ENCODE measurements at regions not wholly inside any gene's neighbourhood (a gene's known extent, or its start where the extent isn't known, plus 50 kb on each side); places are given as distances from the start of the nearest gene placed in this dataset.

GRCh38 chr5:56366986-56367385, 133.9 kb upstream of the ANKRD55 start:
- no peak for DNase-seq

- DNase-seq = no peak
Observed at GRCh38 chr5:56361398-56361797, 128.3 kb upstream of the ANKRD55 start.

GRCh38 chr5:56360816-56361215, 127.7 kb upstream of the ANKRD55 start:
- no peak for DNase-seq

DNA sequence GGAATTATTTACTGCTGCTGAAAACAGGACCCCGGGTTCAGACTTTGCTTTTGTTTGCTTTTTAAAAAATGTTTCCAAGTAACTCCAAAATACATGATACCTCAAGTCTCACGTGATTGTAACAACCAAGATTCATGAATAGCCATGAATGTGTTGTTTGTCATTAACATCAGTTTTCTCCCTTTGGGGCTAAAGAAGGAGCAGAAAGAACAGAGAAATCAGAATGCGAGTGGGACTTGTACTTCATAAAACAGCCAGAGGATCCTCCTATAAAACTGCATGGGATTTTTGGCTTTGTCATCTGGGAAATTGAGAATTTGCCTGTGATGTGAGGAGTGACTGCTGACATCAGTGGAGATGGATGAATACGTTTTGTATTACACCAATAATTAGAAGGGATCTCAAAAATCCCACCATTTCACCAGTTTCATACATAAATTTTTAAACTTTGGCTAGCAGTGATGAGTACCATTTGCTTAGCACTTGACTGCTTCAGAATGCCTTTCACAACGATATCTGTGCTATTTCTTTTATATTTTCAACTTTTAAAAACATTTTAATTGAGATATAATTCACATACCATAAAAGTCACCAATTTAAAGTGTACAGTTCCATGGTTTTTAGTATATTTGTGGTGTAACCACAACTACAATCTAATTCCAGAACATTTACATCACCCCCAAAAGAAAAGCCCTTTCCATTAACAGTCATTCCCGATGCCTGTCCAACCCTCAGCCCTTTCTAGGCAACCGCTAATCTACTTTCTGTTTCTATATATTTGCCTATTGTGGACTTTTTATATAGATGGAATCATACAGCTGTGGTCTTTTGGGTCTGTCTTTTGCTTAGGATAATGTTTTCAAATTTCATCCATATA, 126.9 kb upstream of the ANKRD55 start:
- DNase-seq = no peak

DNA sequence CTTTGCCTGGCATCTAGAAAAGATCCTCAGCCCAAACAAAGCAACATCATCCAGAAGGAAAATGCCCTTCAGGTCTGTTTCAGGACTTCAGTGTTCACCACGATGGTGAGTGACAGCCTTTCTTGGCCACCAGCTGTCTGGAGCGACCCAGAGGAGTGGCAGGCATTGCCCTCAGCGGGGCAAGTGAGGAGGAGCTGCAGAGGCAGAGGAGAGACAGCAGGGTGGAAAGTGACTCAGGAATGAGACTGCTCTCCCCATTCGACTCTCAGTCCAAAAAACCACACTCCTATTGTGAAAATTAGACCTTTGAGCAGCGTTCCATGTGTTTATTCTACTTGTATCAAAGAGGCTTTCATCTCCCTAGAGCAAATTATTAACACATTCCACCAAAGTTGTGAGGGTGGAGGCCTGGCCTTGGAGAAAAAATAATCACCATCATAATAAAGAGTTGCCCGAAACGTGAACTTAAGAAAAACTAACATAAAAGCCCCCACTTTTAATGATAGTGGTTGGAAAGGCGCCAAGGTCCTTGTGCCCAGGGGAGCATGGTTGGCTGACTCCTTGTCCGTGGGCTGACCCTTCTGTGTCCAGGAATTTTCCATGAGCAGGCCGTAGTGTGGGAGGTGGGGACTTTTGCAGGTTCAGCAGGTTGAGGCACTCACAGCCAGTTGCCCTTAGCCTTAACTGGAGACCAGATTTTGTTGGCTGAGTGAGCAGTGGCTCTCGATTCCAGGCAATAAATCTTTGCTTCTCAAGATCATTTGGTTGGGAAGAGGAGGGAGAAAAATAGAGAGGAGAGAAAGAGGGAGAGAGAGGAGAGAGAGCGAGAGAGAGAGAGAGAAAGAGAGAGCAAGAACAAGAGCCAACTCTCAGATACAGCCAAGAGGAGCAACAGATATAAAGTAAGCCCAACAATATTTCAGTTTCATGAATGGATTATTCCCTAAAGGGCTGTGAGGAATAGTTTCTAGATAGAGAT, 125.9 kb upstream of the ANKRD55 start:
- DNase-seq = no peak

- DNase-seq = no peak
Observed at GRCh38 chr5:56358046-56358445, 124.9 kb upstream of the ANKRD55 start.

DNA sequence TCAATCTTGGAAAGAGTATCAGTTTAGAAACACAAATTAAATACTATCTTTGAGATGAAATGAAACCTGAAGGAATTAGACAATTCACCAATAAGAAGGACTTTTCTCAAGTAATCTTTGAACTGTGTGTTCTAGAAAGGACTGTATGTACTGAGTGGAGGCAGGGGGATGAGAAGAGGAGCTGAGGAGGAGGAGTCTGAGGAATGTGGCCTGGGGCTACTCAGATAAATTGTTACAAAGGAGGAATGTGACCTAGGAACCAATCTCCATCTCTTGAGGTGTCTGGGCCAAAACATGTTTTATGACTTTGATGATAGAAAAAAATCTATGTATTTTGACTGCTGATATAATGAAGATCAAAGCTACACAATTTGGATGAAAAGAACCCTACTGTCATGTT, 124.3 kb upstream of the ANKRD55 start:
- no peak for DNase-seq

GRCh38 chr5:56356836-56357160, 123.7 kb upstream of the ANKRD55 start:
- DNase-seq = no peak

GRCh38 chr5:56356121-56356835, 123.1 kb upstream of the ANKRD55 start:
- DNase-seq = no peak

GRCh38 chr5:56354836-56355235, 121.7 kb upstream of the ANKRD55 start:
- no peak for DNase-seq

GRCh38 chr5:56352808-56353590, 119.9 kb upstream of the ANKRD55 start:
- no peak for DNase-seq

- no peak for DNase-seq
Observed at GRCh38 chr5:56350597-56351170, 117.6 kb upstream of the ANKRD55 start.

- no peak for DNase-seq
Observed at GRCh38 chr5:56350011-56350596, 117.0 kb upstream of the ANKRD55 start.

GRCh38 chr5:56349461-56349860, 116.3 kb upstream of the ANKRD55 start:
- DNase-seq = no peak

GRCh38 chr5:56346741-56347535, 113.8 kb upstream of the ANKRD55 start:
- no peak for DNase-seq

GRCh38 chr5:56346044-56346710, 113.0 kb upstream of the ANKRD55 start:
- DNase-seq = no peak

DNA sequence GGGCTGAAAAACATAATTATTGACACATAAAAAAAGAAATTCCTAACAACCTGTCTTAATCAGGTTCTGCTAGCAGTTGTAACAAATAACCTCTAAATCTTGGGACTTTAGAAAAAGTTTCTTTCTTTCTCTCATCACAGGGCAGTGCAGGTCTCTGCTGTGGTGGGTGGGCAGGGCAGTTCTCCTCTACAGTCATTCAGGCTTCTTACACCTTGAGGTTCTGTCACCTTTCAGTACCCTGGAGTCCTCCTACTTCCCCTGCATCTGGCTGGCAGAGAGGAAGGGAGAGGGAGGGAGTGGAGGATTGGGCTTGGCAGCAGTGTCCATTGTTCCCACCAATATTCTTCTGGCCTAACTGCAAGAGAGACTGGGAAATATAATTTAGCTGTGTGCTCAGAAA, 112.2 kb upstream of the ANKRD55 start:
- no peak for DNase-seq

GRCh38 chr5:56344594-56344993, 111.5 kb upstream of the ANKRD55 start:
- no peak for DNase-seq

- DNase-seq = no peak
Observed at GRCh38 chr5:56343988-56344387, 110.9 kb upstream of the ANKRD55 start.

- DNase-seq = no peak
Observed at GRCh38 chr5:56342616-56343015, 109.5 kb upstream of the ANKRD55 start.

All from NCI-H524 (cell line).